ENCODE measurements at regions not wholly inside any gene's neighbourhood (a gene's known extent, or its start where the extent isn't known, plus 50 kb on each side); places are given as distances from the start of the nearest gene placed in this dataset.

- Histone ChIP-seq H3K9me3 (no peaks in the 10 kb centered on the region), H3K4me1 (replicated peaks) (no peaks in the 10 kb centered on the region), H3K36me3 (no peaks in the 10 kb centered on the region), H3K27ac (no peak overlapping the region), H3K4me3 (no peak overlapping the region), H3K27me3 (replicated peaks; ENCODE audit: insufficient read depth) (no peaks in the 10 kb centered on the region)
- intact Hi-C loops (cut with DNase I), result no loop called here
- 93% methylated on average over 1 of the region's 1 CpG for WGBS
- TF ChIP-seq POLR2A (IDR thresholded peaks at IDR 0.05) (no peak), CTCF (IDR thresholded peaks at IDR 0.05) (no peak), POLR2AphosphoS5 (IDR thresholded peaks at IDR 0.05) (no peak)
- DNase-seq (ENCODE audit: low spot score), result no peak
These were observed 450.7 kb downstream of the LPIN1 start for GRCh38 chr2:12197133-12197532.

GRCh38 chr2:12199491-12200211 lies 453.2 kb downstream of the LPIN1 start:
- intact Hi-C loops (cut with DNase I), result no loop called here
- no peak for DNase-seq (ENCODE audit: low spot score)
- Histone ChIP-seq H3K27me3 (replicated peaks; ENCODE audit: insufficient read depth) (no peaks in the 10 kb centered on the region), H3K36me3 (no peaks in the 10 kb centered on the region), H3K27ac (no peak overlapping the region), H3K4me3 (no peak overlapping the region), H3K9me3 (no peaks in the 10 kb centered on the region), H3K4me1 (replicated peaks) (no peaks in the 10 kb centered on the region)
- no peak for TF ChIP-seq CTCF (IDR thresholded peaks at IDR 0.05)
- TF ChIP-seq POLR2A (IDR thresholded peaks at IDR 0.05), result no peak
- TF ChIP-seq POLR2AphosphoS5 (IDR thresholded peaks at IDR 0.05), result no peak
- WGBS, result 70% methylated on average over 8 of the region's 8 CpGs

GRCh38 chr2:12201369-12201768 lies 454.9 kb downstream of the LPIN1 start:
- Histone ChIP-seq H3K9me3 (no peaks in the 10 kb centered on the region), H3K4me1 (replicated peaks) (no peaks in the 10 kb centered on the region), H3K27ac (no peak overlapping the region), H3K36me3 (no peaks in the 10 kb centered on the region), H3K27me3 (replicated peaks; ENCODE audit: insufficient read depth) (no peaks in the 10 kb centered on the region), H3K4me3 (no peak overlapping the region)
- DNase-seq (ENCODE audit: low spot score), result no peak
- WGBS, result 73% methylated on average over 6 of the region's 6 CpGs
- intact Hi-C loops (cut with DNase I), result no loop called here
- TF ChIP-seq CTCF (IDR thresholded peaks at IDR 0.05) (no peak), POLR2A (IDR thresholded peaks at IDR 0.05) (no peak), POLR2AphosphoS5 (IDR thresholded peaks at IDR 0.05) (no peak)

GRCh38 chr2:12202313-12203075 lies 456.1 kb downstream of the LPIN1 start:
- DNase-seq (ENCODE audit: low spot score), result no peak
- no peaks in the 10 kb centered on the region for H3K27me3 ChIP-seq (replicated peaks; ENCODE audit: insufficient read depth)
- H3K4me3 ChIP-seq, result no peak overlapping the region
- intact Hi-C loops (cut with DNase I), result no loop called here
- TF ChIP-seq POLR2AphosphoS5 (IDR thresholded peaks at IDR 0.05) (no peak), CTCF (IDR thresholded peaks at IDR 0.05) (no peak), POLR2A (IDR thresholded peaks at IDR 0.05) (no peak)
- H3K36me3 ChIP-seq, result no peaks in the 10 kb centered on the region
- WGBS, result 77% methylated on average over 12 of the region's 12 CpGs
- no peaks in the 10 kb centered on the region for H3K9me3 ChIP-seq
- no peak overlapping the region for H3K27ac ChIP-seq
- H3K4me1 ChIP-seq (replicated peaks), result no peaks in the 10 kb centered on the region

DNA sequence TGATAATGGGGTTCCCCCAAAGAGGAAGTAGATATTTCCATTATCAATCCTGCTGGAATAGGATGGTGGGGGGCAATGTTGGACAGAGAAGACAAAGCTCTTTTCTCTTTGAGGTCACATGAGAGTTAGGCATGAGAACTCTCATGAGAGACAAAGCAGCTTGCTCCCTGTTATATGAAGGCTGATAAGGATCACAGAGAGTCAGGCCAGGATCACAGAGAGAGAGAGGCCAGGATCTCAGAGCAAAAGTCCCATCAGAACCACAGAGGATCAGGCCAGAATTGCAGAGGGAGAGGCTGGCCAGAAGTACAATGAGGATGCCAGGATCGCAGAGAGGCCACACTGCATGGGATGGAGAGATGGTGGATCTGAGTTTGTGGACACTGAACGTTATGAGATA lies 457.1 kb downstream of the LPIN1 start:
- intact Hi-C loops (cut with DNase I), result no loop called here
- Histone ChIP-seq H3K27ac (no peak overlapping the region), H3K4me3 (no peak overlapping the region), H3K4me1 (replicated peaks) (no peaks in the 10 kb centered on the region), H3K36me3 (no peaks in the 10 kb centered on the region), H3K27me3 (replicated peaks; ENCODE audit: insufficient read depth) (no peaks in the 10 kb centered on the region), H3K9me3 (no peaks in the 10 kb centered on the region)
- TF ChIP-seq CTCF (IDR thresholded peaks at IDR 0.05), result no peak
- TF ChIP-seq POLR2AphosphoS5 (IDR thresholded peaks at IDR 0.05), result no peak
- no peak for TF ChIP-seq POLR2A (IDR thresholded peaks at IDR 0.05)
- 90% methylated on average over 2 of the region's 2 CpGs for WGBS
- no peak for DNase-seq (ENCODE audit: low spot score)
